K562 (cell line): ENCODE measurements at regions not wholly inside any gene's neighbourhood (a gene's known extent, or its start where the extent isn't known, plus 50 kb on each side); places are given as distances from the start of the nearest gene placed in this dataset.

ENCODE experiments used
- ATAC-seq: fragments of 200-7000 bp; cut with Tn5 transposase; 3 replicates; pipeline ENCODE4 v1.9.1; 2020; ENCODE audit warnings: moderate library complexity
- BruUV-seq: library from RNA; stranded (reverse); fragments of 400-500 nt; replicated peaks from 2 replicates; lab custom pipeline; 2021; lab: Mats Ljungman, UMichigan
- CTCF ChIA-PET: fragments of 300-600 bp; formaldehyde crosslinking; extraction: SDS; loops from one replicate; lab custom pipeline; 2021; ENCODE audit warnings: low intra/inter-chr PET ratio; lab: Yijun Ruan, JAX
- POLR2A ChIA-PET: fragments of 300-600, 350-650 bp; sonication (Branson Sonifier 250); formaldehyde crosslinking; extraction: SDS; loops from one replicate; lab custom pipeline; 2021; ENCODE audit warnings: antibody characterized with exemption, inconsistent platforms; lab: Yijun Ruan, JAX
- DNase-seq, 4 experiments: peaks; one replicate each; pipeline versions ENCODE4 v3.0.0 to v3.0.0-alpha.2; 2011 to 2018; ENCODE audit warnings: low spot score in 3 of 4, mixed read lengths in 3 of 4; ENCODE audit errors: extremely low read depth in 1 of 4
- FAIRE-seq: peaks from 2 replicates; lab custom pipeline; 2011; peaks lifted over from hg19 to GRCh38; lab: Jason Lieb, UNC
- H2AFZ ChIP-seq: 2 replicates; pipeline ENCODE4 v1.6.0; 2011; ENCODE audit warnings: low read depth, low read length, control low read depth, inconsistent platforms
- H3K27ac ChIP-seq: fragments of 200-600 bp; 3 replicates; pipeline ENCODE4 v1.8.0; 2011; ENCODE audit warnings: low read depth, mild to moderate bottlenecking, control low read depth, inconsistent platforms, low read length, moderate library complexity, mixed read lengths; ENCODE audit errors: extremely low read depth
- H3K27me3 ChIP-seq, 2 experiments: fragments of 300-600 bp in 1 of 2; 2 replicates in 1 of 2; 3 replicates in 1 of 2; pipeline versions ENCODE4 v1.6.0 to v1.8.0; 2011; ENCODE audit warnings: inconsistent platforms in 2 of 2, low read length in 2 of 2, mild to moderate bottlenecking in 1 of 2, mixed read lengths in 1 of 2, moderate library complexity in 1 of 2; ENCODE audit not compliant: control insufficient read depth in 2 of 2, insufficient read depth in 2 of 2
- H3K36me3 ChIP-seq: fragments of 300-600 bp; 3 replicates; pipeline ENCODE4 v1.8.0; 2011; ENCODE audit warnings: mild to moderate bottlenecking, low read length, inconsistent platforms; ENCODE audit not compliant: control insufficient read depth, insufficient read depth
- H3K4me1 ChIP-seq, 2 experiments: fragments of 200-600 bp in 1 of 2; replicated peaks in 1 of 2; 2 replicates in 1 of 2; 3 replicates in 1 of 2; pipeline versions ENCODE4 v1.5.1 to v1.8.0; 2011; ENCODE audit warnings: inconsistent platforms in 2 of 2, low read length in 2 of 2, mild to moderate bottlenecking in 1 of 2, mixed read lengths in 1 of 2, moderate library complexity in 1 of 2; ENCODE audit not compliant: control insufficient read depth in 2 of 2, insufficient read depth in 2 of 2
- H3K4me2 ChIP-seq: 2 replicates; pipeline ENCODE4 v1.6.1; 2011; ENCODE audit warnings: low read length, control low read depth, inconsistent platforms, mixed read lengths; ENCODE audit not compliant: insufficient read depth
- H3K4me3 ChIP-seq: fragments of 200-600 bp; sonication (generic), shearing (Covaris generic); 2 replicates; pipeline ENCODE4 v1.5.1; 2016; ENCODE audit warnings: control low read depth, inconsistent platforms
- H3K79me2 ChIP-seq: fragments of 200-600 bp; 3 replicates; pipeline ENCODE4 v1.8.0; 2011; ENCODE audit warnings: low read length, inconsistent platforms; ENCODE audit not compliant: control insufficient read depth, insufficient read depth
- H3K9ac ChIP-seq, 2 experiments: 2 replicates each; pipeline versions ENCODE4 v1.6.0 to v1.6.1; 2011; ENCODE audit warnings: low read depth in 2 of 2, low read length in 2 of 2, control low read depth in 1 of 2, inconsistent platforms in 1 of 2, mild to moderate bottlenecking in 1 of 2, mixed read lengths in 1 of 2; ENCODE audit not compliant: insufficient read depth in 1 of 2
- H3K9me1 ChIP-seq: one replicate; pipeline ENCODE4 v1.6.0; 2011; ENCODE audit warnings: inconsistent platforms, mild to moderate bottlenecking, low read length, moderate library complexity; ENCODE audit not compliant: control insufficient read depth, insufficient read depth
- H3K9me3 ChIP-seq: replicated peaks from 2 replicates; pipeline ENCODE4 v1.5.1; 2011; ENCODE audit warnings: low read depth, low read length, inconsistent platforms; ENCODE audit not compliant: control insufficient read depth, insufficient read depth
- H4K20me1 ChIP-seq: replicated peaks from 2 replicates; pipeline ENCODE4 v1.6.1; 2011; ENCODE audit warnings: low read length, inconsistent platforms, mixed read lengths; ENCODE audit not compliant: control insufficient read depth, insufficient read depth
- CBX8 ChIP-seq: fragments of 200-600 bp; sonication (generic); IDR thresholded peaks from 2 replicates; pipeline ENCODE4 v1.6.1; 2012; ENCODE audit warnings: borderline replicate concordance, mixed run types, low read depth, mild to moderate bottlenecking, moderate library complexity, mixed read lengths, low read length, control low read depth, inconsistent platforms; ENCODE audit not compliant: poor library complexity, severe bottlenecking; ENCODE audit errors: extremely low read depth
- KDM2B ChIP-seq: fragments of 250-450 bp; sonication (Bioruptor Pico); IDR thresholded peaks from 2 replicates; pipeline ENCODE4 v1.8.0; 2021; ENCODE audit warnings: mild to moderate bottlenecking, moderate library complexity
- TAF9B ChIP-seq: fragments of 450-650 bp; IDR thresholded peaks from 2 replicates; pipeline ENCODE4 v1.6.1; 2018; ENCODE audit warnings: mild to moderate bottlenecking; ENCODE audit not compliant: partially characterized antibody
- ZNF561 ChIP-seq: fragments of 450-650 bp; formaldehyde crosslinking; conservative IDR thresholded peaks from 2 replicates; pipeline ENCODE4 v1.4.0; 2020; ENCODE audit warnings: mild to moderate bottlenecking, moderate library complexity
- WGBS: fragments of 100-300 bp; shearing (Covaris generic); methylation state at CpG from one replicate; pipeline ENCODE4 v1.1.6; 2016; ENCODE audit warnings: low coverage, mixed read lengths; ENCODE audit not compliant: insufficient coverage; ENCODE audit errors: missing lambda C conversion rate; 5-methylcytosine and 5-hydroxymethylcytosine counted together
- in situ Hi-C: fragments of 300-500 bp; cut with MboI; formaldehyde crosslinking; loops from 4 replicates; pipeline ENCODE4 v1.15.0; 2018; ENCODE audit warnings: inconsistent platforms, mixed read lengths
- intact Hi-C: fragments of 100-400 bp; cut with micrococcal nuclease; formaldehyde crosslinking; loops from 2 replicates; pipeline ENCODE4 v1.14.2; 2022
- TF ChIP-seq, protein P1 (sequence below): fragments of 450-650 bp; IDR thresholded peaks from 2 replicates; pipeline ENCODE4 v1.6.1; 2016; ENCODE audit warnings: mild to moderate bottlenecking, moderate library complexity
- TF ChIP-seq, protein P2 (sequence below): sonication (generic); formaldehyde crosslinking; IDR thresholded peaks from 2 replicates; pipeline ENCODE4 v1.8.0; 2022; ENCODE audit warnings: mild to moderate bottlenecking, low read depth, missing genetic modification reagents

DNA sequence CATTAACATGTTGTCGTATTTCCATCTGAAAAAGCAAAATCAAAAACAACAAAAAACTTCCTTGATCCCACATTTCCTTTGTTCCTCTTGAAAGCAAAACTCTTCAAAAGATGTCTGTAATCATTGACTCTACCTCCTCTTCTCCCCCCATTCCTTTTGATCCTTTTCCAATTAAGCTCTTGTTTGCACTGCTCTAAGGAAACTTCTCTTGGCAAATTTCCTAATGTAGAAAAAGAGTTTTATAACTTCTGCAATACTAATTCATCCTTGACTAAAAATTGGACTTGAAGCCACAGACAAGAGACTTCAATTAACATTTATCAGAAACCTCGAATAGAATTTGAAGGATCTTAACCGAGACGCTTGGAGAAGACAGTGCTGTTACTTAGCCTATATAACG lies 317.1 kb upstream of the SEMA3C start:
- POLR2A ChIA-PET = no interaction called here
- intact Hi-C loops (no loop called here), in situ Hi-C loops (no loop called here)
- ATAC-seq (no peak), DNase-seq (no peak)
- H3K79me2 ChIP-seq = no peaks in the 10 kb centered on the region
- no peak overlapping the region for H3K4me3 ChIP-seq
- H2AFZ ChIP-seq = no peak overlapping the region
- H3K9me3 ChIP-seq = no peaks in the 10 kb centered on the region
- no peak overlapping the region for H3K27ac ChIP-seq
- no peak overlapping the region for H3K4me2 ChIP-seq
- TF ChIP-seq KDM2B (no peak), TAF9B (no peak), ZNF561 (CRISPR knock-in tag) (no peak), CBX8 (no peak)
- TF ChIP-seq, protein P1, sequence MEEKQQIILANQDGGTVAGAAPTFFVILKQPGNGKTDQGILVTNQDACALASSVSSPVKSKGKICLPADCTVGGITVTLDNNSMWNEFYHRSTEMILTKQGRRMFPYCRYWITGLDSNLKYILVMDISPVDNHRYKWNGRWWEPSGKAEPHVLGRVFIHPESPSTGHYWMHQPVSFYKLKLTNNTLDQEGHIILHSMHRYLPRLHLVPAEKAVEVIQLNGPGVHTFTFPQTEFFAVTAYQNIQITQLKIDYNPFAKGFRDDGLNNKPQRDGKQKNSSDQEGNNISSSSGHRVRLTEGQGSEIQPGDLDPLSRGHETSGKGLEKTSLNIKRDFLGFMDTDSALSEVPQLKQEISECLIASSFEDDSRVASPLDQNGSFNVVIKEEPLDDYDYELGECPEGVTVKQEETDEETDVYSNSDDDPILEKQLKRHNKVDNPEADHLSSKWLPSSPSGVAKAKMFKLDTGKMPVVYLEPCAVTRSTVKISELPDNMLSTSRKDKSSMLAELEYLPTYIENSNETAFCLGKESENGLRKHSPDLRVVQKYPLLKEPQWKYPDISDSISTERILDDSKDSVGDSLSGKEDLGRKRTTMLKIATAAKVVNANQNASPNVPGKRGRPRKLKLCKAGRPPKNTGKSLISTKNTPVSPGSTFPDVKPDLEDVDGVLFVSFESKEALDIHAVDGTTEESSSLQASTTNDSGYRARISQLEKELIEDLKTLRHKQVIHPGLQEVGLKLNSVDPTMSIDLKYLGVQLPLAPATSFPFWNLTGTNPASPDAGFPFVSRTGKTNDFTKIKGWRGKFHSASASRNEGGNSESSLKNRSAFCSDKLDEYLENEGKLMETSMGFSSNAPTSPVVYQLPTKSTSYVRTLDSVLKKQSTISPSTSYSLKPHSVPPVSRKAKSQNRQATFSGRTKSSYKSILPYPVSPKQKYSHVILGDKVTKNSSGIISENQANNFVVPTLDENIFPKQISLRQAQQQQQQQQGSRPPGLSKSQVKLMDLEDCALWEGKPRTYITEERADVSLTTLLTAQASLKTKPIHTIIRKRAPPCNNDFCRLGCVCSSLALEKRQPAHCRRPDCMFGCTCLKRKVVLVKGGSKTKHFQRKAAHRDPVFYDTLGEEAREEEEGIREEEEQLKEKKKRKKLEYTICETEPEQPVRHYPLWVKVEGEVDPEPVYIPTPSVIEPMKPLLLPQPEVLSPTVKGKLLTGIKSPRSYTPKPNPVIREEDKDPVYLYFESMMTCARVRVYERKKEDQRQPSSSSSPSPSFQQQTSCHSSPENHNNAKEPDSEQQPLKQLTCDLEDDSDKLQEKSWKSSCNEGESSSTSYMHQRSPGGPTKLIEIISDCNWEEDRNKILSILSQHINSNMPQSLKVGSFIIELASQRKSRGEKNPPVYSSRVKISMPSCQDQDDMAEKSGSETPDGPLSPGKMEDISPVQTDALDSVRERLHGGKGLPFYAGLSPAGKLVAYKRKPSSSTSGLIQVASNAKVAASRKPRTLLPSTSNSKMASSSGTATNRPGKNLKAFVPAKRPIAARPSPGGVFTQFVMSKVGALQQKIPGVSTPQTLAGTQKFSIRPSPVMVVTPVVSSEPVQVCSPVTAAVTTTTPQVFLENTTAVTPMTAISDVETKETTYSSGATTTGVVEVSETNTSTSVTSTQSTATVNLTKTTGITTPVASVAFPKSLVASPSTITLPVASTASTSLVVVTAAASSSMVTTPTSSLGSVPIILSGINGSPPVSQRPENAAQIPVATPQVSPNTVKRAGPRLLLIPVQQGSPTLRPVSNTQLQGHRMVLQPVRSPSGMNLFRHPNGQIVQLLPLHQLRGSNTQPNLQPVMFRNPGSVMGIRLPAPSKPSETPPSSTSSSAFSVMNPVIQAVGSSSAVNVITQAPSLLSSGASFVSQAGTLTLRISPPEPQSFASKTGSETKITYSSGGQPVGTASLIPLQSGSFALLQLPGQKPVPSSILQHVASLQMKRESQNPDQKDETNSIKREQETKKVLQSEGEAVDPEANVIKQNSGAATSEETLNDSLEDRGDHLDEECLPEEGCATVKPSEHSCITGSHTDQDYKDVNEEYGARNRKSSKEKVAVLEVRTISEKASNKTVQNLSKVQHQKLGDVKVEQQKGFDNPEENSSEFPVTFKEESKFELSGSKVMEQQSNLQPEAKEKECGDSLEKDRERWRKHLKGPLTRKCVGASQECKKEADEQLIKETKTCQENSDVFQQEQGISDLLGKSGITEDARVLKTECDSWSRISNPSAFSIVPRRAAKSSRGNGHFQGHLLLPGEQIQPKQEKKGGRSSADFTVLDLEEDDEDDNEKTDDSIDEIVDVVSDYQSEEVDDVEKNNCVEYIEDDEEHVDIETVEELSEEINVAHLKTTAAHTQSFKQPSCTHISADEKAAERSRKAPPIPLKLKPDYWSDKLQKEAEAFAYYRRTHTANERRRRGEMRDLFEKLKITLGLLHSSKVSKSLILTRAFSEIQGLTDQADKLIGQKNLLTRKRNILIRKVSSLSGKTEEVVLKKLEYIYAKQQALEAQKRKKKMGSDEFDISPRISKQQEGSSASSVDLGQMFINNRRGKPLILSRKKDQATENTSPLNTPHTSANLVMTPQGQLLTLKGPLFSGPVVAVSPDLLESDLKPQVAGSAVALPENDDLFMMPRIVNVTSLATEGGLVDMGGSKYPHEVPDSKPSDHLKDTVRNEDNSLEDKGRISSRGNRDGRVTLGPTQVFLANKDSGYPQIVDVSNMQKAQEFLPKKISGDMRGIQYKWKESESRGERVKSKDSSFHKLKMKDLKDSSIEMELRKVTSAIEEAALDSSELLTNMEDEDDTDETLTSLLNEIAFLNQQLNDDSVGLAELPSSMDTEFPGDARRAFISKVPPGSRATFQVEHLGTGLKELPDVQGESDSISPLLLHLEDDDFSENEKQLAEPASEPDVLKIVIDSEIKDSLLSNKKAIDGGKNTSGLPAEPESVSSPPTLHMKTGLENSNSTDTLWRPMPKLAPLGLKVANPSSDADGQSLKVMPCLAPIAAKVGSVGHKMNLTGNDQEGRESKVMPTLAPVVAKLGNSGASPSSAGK = no peak
- TF ChIP-seq, protein P2, sequence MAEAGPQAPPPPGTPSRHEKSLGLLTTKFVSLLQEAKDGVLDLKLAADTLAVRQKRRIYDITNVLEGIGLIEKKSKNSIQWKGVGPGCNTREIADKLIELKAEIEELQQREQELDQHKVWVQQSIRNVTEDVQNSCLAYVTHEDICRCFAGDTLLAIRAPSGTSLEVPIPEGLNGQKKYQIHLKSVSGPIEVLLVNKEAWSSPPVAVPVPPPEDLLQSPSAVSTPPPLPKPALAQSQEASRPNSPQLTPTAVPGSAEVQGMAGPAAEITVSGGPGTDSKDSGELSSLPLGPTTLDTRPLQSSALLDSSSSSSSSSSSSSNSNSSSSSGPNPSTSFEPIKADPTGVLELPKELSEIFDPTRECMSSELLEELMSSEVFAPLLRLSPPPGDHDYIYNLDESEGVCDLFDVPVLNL = no peak
- TF ChIP-seq, all 486 proteins: peak for 0
- peaks cover 0 to 6% of the 10 kb centered on the region in 2 experiments; a peak in 1 of 5 replicates for H3K4me1 ChIP-seq
- H4K20me1 ChIP-seq = no peaks in the 10 kb centered on the region
- CTCF ChIA-PET = no interaction called here
- FAIRE-seq = no peak
- no peaks in the 10 kb centered on the region for H3K36me3 ChIP-seq
- no peaks in the 10 kb centered on the region for H3K27me3 ChIP-seq
- 32% methylated on average over 5 of the region's 5 CpGs for WGBS
- no peaks in the 10 kb centered on the region for H3K9me1 ChIP-seq
- H3K9ac ChIP-seq = no peak overlapping the region
- no TSS peak for BruUV-seq
